ENCODE measurements at regions not wholly inside any gene's neighbourhood (a gene's known extent, or its start where the extent isn't known, plus 50 kb on each side); places are given as distances from the start of the nearest gene placed in this dataset.
"Not testable (repeated sequence)": the region's sequence is repeated elsewhere in the genome, so short reads cannot be mapped to it uniquely, and the experiment has no call there.

DNA sequence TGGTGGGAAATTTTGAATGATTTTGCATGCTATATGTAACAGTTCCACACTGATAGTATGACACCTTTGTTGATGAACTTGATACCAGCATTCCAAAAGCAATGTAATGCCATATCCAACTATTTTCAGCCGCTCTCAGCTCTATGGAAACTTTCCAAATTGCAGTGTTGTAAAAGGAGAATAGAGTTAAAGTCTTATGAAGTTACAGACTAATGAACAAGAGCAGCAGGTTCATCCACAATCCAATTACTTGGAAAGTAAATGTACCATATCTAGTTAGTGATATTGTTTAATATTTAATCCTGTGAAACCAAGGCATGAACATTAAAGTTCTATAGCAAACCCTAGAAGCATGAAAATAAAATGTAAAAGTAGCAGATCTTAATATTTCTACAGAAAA, 418.2 kb downstream of the TUSC1 start:
- DNase-seq = no peak

DNA sequence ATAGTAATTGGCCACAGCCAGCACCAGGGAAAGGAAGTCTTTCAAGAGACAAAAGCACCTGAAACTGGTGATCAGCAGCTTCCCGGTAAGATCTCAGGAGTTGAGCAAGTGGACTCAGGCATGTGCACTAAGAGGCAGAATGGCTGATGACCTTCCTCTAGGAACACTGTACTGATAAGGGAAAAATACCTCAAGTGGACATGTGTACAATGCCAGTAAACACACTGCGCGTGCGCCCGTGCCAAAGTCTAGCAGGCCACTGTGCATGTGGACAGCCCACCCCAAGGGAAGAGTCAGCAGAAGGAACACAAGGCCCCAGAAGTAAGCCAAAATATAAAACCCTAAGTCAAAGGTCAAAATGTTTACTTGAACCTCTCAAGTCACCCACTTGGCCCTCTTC, 423.0 kb downstream of the TUSC1 start:
- peak; percentile 16 for DNase-seq

DNA sequence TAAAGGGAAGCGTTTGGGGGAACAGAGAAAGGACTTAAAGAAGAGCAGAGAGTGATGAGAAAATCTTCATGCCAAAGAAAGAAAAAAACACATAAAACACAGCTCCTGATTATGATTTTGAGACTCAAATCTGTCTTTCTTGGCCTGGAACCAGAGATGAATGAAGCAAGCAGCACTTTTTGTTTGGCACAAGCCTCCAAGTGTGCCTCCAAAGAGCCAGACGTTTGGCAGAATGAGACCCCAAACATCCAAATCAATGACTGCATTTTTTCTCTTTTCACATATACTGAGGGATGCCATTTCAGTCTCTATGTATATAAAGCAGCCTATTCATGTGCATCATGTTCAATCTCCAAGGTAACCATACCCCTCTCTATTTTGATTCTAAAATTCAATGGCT, 424.2 kb downstream of the TUSC1 start:
- no peak for DNase-seq

DNA sequence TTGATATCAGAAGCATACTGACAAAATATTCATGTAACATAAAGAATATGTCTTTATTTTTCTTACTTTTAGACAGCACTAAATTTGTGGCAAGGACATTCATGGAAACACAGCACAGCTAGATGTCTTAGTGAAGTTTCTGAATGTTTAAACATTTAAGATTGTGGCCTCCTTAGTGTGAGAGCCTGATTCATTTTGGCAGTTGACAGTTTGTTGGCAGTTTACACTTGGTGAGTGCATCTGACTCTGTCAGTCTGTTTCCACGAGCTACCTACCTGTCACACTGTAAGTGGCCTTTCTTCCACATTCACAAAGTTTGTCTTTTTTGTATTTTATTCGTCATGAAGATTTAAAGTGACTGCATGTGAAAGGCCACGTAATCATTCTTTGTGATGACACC, 436.8 kb downstream of the TUSC1 start:
- DNase-seq = no peak

DNA sequence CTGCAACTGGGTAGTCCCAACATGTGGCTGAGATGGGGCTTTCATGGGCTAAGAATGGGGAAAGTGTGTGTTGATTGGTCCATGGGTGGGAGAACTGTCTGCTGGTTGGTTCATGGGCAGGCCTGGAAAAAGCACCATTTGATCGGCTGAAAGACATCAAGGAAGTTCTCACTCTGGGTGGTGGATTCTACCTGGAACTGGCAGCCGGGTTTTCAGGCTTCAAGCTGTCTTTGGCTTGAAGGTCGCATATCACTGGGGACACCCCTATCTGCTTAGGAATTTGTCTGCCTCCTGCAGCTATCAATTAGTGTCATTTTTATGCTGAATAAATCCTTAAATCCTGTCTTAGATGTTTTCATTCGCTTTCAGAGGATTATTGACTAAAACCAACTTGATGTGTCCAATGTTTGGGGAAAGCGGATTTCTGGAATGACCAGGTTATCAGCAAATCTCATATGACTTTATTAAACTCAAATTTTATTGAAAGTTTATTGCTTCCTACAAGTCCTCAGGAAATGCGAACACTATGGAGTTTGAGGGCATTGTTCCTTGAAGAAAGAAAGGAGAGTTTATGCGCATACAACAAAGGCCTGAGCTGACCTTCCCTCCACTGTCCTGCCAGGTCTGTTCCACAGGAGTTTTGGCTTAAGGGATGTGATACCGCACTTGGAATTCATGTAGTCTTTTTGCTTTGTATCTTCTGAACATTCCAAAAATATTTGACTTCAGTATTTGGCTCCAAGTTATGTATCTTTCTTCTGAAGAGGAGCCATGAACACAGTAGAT, 451.1 kb downstream of the TUSC1 start:
- DNase-seq = no peak

DNA sequence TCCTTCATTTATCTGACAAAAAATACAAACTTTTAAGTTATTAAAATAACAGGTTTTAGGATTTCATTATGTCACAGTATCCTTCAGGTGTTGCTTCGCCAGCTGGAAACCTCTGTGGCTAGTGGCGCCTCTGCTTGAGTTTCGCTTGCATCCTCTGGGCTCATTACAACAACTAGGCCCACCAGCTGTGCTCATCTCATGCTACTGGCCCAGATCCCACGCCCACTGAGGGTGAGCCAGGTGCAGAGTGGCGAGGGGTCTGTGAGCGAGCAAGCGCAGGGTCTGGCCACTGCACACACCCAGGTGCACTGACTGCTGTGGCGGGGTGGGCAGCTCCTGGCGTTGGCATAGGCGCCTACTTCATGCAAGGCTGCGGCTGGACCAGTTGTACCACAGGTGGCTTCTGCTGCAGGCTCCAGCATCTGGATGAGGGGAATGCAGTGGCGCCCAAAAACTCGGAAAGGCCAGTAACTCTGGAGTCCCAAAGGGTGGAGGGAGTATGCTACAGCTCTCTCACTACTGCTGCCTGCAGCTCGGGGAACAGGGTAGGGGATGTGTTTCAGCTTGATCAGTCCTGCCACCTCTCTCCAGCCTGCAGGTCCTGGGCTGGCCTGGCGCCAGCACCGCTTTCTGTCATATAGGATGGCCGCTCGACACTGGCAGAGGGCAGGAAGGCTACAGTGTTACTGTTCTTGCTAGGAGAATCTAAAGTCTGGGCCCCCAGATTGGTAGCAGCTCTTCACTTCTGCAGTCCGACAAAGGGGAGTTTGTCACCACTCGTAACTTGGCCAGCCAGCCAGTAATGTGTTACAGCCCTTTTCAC, 452.1 kb downstream of the TUSC1 start:
- DNase-seq = no peak

DNA sequence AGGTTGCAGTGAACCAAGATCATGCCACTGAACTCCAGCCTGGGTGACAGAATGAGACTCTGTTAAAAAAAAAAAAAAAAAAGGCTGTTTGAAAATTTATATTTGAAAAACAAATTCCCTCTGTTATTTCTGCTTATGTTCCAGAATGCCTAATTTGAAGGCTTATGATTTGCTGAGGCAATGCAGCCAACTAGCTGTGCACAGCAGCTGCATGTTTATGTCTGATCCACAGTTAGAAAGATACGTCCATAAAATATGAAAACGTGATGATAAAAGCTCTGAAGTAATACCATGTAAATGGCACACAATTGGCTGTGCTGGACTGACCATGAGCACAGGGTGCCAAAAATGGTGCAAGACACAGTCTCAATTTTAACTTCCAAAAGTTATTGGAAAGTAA, 453.2 kb downstream of the TUSC1 start:
- no peak for DNase-seq

DNA sequence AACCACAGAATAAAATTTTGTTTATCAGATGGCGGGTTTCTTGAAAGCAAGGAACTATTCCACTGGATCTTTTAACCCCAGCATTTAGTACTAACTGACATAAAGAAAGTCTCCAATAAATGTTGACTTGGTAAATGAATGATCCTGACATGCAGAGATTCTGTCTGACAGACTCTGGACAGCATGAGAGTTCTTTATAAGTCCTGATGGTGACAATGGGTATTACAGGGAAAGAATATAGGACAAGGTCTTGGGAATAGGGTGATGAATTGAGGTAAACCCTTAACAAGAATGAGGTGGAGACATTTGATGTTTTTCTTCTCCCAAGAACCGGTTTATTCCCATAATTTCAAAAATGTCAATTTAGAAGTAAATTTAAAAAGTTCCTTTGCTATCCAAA, 453.9 kb downstream of the TUSC1 start:
- no peak for DNase-seq

DNA sequence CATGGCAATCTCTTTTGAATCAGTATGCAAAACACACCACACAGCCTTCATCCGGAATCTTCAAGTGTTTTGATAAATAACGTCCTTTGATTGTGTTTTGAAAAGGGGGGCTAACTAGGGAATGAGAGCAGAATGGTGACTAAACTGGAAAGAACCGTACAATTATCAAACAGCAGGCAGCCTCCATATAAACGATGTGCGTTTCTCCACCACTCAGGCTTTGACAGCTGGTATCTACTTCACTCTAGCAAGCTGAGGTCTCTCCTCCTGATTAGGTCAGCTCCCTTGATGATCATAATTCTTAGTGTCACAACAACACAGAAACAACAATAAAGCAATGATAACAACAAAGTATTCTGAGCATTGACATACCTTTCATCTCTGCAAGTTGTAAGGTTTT, 465.9 kb downstream of the TUSC1 start:
- no peak for DNase-seq

DNA sequence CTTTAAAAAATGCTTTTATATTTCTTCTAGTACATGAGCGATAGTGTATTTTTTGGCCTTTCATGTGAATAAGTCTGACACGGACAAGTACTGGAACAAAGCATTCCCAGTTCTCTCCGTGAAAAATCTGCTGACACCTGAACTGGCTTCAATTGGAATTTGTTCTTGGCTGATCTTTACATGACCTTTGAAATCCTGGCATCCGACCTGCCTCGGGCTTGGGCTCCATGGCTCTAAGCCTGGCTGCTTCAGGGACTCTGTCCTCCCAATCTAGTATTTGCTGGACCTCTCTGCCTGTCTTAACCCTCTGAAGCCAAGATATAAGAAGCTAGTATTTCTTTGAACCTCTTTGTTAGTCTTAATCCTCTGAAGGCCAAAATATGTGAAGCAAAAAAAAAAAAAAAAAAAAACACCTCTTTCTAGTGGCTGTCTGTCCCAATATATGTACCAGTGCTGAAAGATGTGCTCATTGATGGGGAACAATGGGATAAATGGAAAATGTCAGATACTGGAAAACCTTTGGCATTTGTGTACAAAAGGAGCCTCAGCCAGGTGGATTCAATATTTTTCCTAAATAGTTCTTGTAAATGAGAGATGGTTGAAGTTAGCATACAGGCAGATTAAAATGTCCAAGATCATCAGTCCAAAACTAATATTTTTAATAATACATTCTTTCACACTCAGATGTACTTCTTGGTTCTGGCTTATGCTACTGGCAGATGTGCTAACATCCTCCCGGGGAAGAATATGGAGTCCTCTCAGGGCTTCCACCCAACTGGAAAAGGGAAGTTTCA, 470.6 kb downstream of the TUSC1 start:
- no peak for DNase-seq

DNA sequence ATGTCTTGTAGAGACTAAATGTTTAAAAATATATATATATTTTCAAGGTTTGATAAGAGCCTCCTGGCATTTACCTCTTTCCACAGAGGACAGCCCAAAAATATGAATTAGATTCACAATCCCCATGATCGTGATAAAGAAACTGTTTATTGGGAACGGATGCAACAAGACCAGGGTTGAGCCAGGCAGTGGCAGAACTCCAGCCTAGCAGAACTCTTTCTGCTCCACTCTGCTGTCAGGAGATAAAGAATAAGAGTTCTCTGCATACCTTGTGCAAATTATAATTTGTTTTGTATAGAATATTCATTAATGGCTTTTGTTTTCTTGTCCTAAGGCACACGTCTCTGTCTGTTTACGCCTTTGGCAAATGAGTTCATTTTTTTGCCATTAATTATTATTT, 472.2 kb downstream of the TUSC1 start:
- DNase-seq = no peak

DNA sequence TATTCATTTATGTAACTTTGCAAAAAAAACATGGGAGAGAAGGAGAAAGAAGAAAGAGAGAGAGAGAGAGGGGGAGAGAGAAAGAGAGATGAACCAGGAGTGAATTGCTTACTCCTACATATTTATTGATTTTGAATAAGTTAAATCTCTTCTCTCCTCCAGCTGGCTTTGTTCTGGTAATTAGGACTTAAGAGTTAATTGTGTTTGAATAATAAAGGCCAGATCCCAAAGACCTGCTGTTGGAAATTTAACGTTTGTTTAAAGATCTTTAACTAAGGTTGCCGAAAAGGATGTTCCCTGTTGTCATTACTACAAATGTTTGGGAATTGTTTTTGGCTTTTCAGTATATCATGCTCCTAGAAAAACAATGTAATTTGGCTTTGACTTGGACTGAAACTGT, 473.0 kb downstream of the TUSC1 start:
- DNase-seq = no peak

DNA sequence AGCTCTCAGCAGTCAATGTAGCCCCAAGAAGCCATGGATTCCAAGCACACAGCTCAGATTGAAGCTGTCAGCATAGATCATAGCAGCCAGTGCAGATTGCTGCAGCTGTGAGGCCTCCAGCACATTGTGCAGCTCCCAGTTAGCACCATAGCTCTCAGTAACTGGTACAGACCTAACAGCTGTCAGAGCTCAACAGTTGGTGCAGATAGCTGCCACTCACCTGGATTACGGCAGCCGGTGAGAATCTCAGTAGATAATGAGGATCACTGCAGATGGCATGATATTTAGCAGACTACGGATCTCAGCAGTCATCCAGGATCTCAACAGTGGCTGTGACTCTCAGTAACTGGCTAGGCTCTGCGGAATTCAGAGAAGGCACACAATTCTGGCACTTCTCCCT, 500.4 kb downstream of the TUSC1 start:
- DNase-seq = peak; percentile 44

DNA sequence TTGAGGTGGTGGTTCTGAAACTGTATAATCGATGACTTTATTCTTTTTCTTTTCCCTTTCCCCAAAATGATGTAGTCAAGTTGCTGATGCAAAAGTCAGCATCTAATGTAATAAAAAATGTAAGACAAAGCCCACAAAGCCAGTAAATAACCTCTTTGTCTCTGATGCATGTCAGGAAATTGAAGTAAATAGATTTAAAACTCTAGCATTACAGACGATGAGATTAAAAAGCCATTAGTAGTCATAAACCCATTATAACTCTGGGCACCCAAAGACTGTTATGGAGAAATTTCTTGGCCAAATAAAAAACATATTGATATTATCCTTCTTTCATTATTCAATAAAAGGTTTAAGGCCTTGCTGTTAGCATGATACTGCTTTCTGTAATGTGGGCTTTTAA, 548.7 kb downstream of the TUSC1 start:
- DNase-seq = peak; percentile 51

DNA sequence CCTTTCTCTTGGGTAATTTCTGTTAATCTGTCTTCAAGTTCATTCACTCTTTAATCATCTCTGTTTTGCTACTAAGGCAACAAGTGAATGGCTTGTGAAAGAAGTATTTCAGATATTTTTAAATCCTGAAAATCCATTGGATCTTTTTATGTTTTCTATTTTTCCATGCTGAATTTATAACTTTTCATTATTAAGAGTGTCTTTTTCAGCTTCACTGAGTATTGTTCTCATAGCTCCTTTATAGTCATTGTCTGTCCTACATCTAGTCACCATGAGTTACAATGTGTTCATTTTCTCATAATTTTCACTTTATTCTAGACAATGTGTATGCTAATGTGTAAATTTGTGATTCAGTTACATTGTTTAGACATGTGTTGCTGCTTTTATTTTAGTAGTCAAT, 556.4 kb downstream of the TUSC1 start:
- no peak for DNase-seq

DNA sequence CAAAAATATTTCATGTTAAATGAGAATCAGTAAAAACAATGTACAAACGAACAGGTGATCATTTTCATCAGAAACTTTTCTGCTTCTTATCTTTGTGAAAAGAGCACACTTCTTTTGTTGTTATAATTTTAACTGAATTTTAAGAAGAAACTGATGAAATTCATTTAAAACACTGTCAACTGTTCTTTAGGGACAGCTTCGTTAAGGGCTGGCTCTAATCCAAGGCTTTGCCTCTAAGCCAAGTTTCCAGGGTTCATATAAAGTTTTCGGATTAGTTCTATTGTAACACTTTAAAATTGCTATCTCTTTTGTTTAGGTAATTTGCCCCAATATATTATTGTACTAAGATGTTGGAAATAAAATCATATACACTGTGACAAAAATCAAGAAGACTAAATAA, 559.2 kb downstream of the TUSC1 start:
- no peak for DNase-seq

DNA sequence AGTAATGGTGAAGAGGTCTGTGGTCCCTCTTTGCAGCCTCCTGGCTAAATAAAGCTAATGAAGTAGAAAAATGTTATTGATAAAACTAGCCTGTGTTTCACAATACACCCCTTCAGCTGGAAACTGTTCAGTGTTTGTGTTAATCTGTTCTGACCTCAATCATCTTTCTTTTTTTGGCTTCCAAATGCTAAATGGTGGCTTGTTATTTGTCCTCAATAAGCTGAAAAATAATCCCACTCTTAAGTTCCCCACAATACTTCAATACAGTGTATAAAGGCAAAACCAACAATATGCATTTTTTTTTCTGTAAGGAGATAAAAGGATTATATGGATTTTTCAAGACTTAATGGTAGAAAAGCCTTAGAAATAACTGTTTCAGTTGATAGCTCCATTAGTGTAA, 560.5 kb downstream of the TUSC1 start:
- DNase-seq = no peak

DNA sequence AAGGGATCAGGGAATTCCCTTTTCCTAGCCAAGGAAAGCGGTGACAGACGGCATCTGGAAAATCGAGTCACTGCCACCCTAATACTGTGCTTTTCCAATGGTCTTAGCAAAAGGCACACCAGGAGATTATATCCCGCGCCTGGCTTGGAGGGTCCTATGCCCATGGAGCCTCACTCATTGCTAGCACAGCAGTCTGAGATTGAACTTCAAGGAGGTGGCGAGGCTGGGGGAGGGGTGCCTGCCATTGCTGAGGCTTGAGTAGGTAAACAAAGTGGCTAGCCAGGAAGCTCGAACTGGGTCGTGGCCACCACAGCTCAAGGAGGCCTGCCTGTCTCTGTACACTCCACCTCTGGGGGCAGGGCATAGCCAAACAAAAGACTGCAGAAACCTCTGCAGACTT, 556.5 kb upstream of the IZUMO3 start:
- DNase-seq = not testable (repeated sequence)

DNA sequence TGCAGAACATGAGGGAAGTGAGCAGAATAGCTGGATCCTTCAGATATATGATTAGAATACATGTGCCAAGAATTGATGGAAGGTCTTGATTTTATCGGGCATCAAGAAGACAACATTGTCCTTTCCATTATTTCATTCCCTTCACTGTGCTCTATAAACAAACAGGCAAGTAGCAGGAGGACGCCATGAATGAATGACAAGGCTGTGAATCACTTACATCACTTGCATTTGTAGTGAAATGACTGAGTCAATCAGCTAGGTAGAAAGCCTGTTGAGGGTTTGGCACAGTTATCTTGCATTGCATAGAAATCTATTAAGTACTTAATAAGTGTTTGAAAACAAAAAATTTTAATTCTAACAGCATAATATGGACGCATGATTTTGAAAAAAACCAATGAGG, 548.8 kb upstream of the IZUMO3 start:
- DNase-seq = no peak

DNA sequence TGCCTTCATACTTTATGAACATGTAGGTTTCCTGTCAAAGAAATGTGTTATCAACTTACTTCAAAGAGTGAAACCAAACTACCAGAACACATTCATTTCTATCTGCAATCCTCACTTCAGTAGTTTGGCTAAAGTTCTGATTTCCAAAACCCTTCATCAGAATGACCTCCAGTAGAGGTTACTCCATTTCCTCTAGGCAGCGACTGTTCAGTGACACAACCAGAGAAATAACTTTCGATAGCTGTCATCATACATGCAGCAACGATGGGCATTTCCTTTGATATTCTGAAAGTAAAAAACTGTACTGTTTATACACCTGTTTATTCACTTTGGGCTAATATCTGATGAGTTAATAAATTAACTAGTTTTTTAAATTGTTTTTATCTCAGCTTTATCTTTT, 532.5 kb upstream of the IZUMO3 start:
- DNase-seq = no peak

DNA sequence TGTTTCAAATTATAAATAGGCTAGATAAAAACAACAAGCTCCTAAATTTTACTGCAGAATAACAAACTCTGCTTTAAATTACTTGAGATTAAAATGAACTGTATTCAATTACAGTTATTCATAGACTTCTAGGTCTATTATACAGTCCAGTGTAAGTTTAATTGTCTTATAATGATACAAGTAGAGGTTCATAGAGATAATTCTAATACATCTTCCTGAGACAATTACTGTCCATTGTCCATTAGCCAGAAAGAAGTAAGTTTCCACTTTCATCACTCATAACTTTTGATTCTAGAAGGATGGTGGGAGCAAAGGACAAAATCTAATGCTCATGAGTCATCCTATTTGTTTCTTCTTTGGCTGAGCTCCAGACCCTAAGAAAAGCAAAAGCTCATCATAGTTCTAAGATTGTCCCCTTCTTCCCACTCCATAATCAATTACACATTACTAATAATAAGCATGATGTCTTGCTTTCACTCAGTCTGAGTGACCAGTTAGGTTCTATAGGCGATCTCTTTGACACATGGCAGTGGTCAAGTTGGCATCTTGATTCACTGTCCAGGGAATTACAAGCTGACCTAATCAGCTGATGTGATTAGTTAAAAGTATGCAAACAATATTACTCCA, 502.5 kb upstream of the IZUMO3 start:
- no peak for DNase-seq

DNA sequence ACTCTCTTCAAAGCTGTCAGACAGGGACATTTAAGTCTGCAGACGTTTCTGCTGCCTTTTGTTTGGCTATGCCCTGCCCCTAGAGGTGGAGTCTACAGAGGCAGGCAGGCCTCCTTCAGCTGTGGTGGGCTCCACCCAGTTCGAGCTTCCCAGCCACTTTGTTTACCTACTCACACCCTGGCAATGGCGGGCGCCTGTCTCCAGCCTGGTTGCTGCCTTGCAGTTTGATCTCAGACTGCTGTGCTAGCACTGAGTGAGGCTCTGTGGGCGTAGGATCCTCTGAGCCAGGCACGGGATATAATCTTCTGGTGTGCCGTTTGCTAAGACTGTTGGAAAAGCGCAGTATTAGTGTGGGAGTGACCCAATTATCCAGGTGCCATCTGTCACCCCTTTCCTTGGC, 499.8 kb upstream of the IZUMO3 start:
- not testable (repeated sequence) for DNase-seq

DNA sequence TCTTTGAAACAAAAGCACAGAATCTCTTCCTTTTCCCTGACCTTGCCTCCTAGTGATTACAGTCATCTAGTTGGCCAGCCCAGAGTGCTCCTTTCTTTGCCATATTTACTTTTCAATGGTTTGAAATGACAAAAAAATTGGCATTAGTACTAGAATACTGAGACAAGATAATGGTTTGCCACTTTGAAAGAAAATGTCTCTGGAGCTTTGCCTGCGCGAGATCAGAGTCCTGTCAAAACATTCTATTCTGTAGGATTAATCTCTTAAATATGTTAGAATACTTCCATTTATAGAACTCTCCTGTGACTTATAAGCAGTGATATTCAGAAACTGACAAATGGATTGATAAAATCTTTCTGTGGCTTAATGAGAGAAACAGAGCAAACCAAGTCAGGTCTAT, 484.0 kb upstream of the IZUMO3 start:
- DNase-seq = no peak

Measured in NCI-H82 (cell line).